ENCODE measurements at regions not wholly inside any gene's neighbourhood (a gene's known extent, or its start where the extent isn't known, plus 50 kb on each side); places are given as distances from the start of the nearest gene placed in this dataset.

DNA sequence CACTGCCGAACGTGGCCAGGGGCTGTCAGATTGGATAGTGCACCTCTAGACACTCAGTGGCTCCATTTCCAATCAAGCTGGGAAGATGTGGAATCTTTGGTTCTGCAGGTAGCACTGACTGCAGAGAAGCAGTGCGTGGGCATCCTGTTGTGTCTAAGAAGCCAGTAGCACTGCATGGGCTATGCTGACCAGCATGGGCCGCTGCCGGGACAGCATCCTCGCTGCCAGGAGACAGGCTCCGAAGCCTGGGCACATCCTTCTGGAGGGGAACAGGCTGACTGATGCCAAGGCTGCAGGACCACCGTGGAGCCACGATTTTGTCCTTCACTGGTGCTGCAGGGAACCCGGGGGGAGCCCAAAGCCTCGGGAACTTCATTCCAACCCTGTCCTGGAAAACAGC is 649.4 kb downstream of the NPHP4 start:
- no peak for DNase-seq (ENCODE audit: low read depth, low spot score)

DNA sequence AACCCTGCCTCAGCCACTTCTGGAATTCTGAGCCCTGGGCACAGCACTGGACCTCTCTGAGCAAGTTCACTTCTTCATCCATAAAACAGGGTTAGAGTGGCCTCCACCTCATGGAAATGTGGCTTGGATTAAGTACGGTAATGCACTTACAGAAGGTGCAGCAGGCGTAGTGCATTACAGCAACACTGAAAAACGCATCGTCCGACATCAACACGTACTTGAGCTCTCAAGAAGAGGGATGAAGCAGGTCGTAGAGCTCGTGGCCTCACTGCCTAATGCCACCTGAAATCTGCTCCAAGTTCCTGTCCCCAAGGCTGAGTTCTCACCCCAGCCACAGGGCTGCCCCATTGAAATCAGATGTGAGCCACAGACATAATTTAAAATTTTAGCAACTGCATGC is 650.1 kb downstream of the NPHP4 start:
- DNase-seq (ENCODE audit: low read depth, low spot score) = no peak

DNA sequence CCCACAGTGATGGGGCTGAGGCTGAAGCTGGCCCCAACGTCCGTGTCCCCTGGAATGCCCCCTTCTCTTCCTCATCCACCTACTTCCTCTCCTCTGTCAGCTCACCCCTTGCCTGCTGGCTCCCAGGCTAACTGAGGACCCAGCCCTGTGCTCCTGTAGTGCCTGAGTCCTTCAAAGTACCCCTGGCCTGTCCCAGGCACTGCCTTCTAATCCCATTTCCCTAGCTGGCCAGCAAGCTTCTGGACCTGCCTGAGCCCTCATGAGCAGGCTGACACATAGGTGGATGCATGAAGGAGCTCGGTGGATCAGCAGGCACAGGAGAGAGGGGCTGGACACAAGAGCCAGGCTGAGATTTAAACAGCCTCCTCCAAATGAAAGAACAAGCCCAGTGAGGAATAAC is 650.8 kb downstream of the NPHP4 start:
- DNase-seq (ENCODE audit: low read depth, low spot score) = no peak

DNA sequence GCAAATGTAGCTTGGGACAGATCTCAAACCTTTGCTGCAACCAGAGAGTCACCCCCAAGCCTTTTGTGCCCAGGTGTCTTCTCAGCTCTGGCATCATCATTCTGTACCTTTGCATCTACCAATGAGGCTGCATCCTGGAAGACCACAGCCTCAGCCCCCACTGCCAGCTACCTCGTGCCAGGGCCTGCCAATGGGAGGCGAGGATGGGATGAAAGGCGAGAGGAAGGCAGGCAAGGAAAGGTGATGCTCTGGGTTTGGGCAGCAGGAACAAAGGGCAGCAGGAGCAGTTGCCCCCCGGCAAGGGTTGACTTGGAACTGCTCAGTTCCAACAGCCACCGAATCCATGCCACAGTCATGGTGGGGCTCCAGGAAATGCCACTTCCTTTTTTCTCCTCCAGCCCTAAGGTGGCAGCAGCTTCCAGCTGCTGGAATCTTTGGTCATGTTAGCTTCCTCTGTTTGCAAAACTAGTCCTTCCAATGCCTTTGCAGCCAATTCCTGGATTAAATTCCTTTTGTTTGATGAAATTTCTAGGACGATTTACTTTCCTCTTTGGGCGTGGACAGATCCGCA is 651.6 kb downstream of the NPHP4 start:
- no peak for DNase-seq (ENCODE audit: low read depth, low spot score)

DNA sequence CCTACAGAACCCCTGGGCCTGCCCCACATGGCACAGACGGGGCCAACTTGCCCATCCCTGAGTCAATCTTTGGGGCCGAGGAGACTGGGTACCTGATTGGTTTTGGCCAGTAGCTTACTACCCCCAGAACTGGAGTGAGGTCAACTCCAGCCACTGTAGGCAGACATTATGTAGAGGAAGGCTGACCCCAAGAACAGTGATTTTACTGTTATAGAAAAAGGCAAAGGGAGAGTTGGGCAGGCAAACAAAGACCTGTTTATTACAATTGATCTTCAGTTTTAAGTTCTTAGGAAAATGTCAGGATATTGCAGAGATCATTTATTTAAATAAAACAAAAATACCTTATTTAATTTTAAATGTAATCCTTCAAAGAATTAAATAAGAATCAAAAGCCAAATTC is 653.8 kb downstream of the NPHP4 start:
- DNase-seq (ENCODE audit: low read depth, low spot score) = no peak

DNA sequence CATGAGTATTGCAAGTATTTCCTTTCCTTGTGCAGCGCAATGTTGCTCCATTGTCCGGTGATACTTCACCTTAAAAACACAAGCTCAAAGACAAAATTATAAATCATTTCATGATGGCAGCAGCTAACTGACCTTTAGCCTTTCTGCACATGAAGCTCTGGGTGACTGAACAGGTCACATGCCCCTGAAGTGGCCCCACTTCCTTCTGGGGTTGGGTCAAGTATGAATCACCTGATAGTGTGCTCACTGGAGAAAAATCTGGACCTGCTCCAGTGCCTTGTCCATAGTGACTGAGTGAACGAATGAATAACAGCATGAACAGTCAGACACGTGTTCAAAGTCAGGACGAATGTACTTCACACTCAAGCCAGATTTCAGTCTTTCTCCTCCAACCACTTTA is 658.9 kb downstream of the NPHP4 start:
- no peak for DNase-seq (ENCODE audit: low read depth, low spot score)

DNA sequence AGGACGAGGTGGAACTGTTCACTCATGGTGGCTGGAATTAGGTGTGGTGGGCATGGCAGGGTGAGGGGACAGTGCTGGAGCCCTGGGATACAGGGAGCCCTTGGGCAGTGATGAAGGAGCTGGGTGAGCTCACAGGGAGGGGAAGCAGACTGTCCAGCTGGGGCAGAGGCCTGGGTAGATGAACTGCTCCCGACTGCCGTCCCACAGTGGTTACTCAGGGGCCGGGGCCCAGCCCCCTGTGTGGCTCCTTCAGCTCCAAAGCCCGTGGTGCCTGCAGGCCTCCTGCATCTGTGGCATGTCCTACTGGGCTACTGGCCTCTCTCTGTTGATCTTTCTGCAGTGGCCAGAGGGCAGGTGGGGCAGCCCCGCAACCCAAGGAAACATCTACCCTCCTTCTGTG is 661.1 kb downstream of the NPHP4 start:
- no peak for DNase-seq (ENCODE audit: low read depth, low spot score)

DNA sequence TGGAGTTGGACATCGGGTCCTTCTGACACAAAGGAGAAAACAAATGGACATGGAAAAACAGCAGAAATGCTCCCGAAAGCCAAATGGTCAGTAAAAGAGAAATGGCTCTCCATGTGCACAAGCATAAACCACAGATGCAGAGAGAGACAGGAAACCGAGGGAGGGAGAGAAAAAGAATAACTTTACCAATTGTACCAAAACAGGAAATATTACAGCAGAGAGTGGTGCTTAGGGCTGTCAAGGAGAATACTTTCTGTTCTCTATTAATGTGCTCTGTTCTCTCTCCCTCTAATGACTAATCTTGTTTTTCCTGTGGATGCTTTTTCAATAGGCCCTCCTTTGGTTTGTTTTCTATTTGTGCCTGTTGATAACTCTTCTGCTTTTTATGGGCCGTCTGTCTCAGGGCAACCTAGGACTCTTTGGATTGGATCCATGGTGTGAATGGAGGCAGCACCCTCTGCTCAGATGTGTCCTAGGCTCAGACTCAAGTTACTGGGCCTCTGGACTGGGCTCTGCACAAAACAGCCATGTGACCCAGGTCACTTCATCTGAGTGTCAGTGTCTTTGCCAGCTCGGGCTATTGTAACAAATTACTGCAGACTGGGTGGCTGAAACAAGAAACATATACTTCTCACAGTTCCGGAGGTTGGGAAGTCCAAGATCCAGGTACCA is 663.0 kb downstream of the NPHP4 start:
- no peak for DNase-seq (ENCODE audit: low read depth, low spot score)

DNA sequence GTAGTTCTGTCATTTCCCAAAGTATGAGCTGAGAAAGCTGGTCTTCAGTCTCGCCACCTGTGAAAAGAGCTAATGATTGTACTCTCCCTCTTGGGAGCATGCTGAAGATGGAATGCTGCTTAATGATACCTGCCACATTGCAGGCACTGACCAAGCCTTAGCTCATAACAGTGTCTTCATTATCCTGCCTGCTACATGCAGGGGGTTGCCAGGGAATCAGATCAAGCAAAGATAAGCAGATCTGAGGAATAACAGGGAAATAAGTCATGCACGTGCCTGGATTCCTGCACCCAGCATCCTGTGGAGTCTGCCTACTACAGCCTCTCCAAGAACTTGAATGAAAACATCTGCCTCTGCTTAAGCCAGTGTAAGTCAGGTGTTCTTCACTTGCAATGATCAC is 667.3 kb downstream of the NPHP4 start:
- no peak for DNase-seq (ENCODE audit: low read depth, low spot score)

DNA sequence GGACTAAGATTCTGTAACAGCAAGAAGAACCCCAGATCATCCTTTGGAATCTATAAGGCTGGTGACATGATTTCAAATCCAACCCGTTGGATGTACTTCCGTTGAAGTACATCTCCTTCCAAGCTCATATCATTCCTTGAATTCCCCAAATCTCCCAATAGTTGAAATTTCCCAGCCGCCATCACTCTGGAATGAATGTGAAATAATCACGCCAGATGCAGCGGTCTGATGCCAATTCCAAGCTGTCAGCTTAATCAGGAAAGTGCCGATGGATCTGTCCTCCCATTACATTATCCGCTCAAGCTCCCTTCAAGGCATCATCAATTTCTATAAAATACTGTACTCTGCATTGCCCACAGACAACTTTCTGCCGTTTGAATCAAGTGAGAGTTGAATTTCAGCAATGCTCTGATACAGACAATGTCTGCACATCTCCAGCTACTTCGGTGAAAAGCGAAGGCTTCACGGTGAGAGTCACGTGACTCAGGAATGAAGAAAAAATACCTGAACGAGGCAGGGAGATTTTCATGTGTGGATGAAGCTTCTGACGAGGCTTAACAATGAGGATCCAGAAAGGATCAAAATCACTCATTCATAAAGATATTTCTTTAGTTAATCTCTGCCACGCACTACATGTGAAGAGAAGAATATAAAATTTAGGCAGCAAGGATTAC is 663.9 kb downstream of the AJAP1 start:
- DNase-seq (ENCODE audit: low read depth, low spot score) = no peak

DNA sequence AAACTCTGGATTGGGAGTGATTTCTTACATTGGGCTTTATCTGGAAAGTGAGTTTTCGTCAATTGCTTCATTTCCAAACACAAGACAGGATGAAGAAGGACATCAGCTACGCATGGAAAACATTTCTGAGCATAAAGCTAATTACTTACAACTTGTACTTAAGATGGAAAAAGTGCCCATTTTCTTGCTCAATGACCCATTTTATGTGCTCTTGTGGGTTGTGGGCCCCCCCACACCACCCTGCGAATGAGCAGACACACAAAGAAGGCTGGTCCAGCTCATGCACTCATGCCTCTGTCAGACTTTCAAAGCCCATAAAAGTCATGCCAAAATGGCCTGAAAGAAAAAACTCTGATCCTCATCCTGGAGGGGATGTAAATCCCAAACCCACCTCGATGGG is 663.0 kb downstream of the AJAP1 start:
- no peak for DNase-seq (ENCODE audit: low read depth, low spot score)

DNA sequence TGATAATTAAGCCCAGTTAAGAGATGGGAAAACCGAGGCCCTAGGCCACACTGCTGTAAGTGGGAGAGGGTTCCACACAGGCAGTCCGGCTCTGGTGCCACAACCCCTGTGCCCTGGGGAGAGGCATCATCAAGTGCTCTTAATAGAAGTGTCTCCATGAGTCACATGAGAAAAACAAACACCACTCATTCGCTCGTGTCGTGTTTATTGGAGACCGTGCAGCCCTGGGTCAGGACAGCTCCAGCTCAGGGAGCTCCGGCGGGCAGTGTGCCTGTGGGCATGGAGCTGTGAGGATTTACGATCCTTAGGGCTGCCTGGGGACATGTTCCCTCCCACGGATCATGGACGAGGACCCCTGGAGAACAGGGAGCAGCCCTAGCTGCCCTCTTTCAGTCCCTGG is 658.5 kb downstream of the AJAP1 start:
- no peak for DNase-seq (ENCODE audit: low read depth, low spot score)

DNA sequence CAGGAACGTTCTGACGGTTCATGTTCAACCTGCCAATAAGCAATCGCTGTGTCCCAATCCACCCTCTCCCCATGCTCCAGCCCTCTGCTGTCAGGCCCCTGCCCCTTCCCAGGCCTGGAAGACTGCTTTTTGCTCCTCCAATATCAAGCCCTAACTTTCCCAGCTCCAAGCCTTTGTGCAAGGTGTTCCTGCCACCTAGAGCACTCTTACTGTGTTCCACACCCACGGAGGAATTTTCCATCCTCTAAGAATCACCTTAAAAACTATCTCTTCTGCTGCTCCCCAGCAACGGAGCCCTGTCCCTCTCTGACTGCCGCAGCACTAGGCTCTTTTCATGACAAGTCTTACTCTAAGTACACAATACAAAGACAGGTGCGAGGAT is 657.9 kb downstream of the AJAP1 start:
- no peak for DNase-seq (ENCODE audit: low read depth, low spot score)

DNA sequence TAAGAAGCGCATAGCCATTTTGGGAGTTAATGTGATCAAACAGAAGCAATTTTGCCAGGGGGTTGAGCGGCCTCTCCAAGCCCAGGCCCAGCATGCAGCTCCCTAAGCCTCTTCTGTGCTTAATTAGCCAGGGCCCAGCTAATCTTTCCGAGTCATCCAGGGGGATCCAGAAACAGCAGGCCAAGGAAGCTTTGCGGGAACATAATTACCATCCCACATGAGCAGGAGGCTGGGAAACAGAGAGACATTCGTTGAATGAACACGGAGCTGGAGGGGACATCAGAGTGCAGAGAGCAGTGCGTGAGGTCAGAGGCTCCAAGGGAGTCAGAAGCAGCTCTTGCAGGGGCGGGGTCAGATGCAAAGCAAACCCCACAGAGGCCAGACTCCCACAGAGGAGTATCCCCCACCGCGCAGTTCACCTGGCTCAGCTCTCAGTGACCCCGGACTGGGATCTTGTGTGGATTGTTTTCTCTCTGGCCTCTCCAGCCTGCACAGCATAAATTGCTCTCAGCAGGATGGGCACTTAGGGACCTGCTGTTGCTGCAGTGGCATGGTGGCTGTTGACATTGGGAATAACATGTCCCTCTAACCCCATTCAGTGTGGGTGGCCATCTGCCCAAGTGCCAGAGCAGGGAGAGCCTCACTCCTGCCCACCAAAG is 657.4 kb downstream of the AJAP1 start:
- no peak for DNase-seq (ENCODE audit: low read depth, low spot score)

DNA sequence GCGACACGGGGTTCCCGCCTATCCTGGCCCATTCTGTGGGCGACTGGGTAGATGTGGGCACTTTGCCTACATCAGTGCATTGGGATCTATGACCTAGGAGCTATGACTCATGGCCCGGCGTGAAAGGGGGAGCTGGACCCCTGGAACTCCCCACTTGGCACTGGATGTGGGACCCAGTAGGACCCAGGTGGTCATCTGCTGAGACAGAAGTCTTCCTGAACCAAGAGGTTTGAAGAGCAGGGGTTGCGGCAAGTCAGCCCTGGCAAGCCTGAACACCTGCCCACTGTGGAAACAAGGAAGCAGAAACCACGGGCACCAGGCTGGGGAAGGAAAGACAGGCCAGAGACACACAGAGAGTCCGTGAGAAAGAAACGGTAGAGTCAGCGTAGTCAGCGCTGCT is 656.7 kb downstream of the AJAP1 start:
- DNase-seq (ENCODE audit: low read depth, low spot score) = no peak

DNA sequence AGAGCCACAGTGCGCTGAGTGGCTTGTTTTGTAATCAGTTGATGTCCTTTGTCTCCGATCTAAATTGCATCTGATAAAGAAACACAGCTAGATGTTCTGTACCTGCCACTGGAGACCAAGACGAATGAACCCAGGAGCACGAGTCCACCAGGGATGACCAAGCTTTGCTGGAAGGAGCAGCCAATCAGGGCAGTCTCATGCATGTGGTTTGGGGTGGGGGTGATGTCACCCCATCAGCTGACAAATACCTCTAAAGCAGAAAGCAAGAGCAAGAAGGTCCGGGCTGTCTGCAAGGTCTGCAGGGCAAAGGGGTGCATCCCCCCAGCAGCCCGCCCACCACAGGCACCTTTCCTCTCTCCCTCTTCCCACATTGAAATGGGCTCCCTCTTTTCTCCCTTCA is 653.8 kb downstream of the AJAP1 start:
- DNase-seq (ENCODE audit: low read depth, low spot score) = no peak

DNA sequence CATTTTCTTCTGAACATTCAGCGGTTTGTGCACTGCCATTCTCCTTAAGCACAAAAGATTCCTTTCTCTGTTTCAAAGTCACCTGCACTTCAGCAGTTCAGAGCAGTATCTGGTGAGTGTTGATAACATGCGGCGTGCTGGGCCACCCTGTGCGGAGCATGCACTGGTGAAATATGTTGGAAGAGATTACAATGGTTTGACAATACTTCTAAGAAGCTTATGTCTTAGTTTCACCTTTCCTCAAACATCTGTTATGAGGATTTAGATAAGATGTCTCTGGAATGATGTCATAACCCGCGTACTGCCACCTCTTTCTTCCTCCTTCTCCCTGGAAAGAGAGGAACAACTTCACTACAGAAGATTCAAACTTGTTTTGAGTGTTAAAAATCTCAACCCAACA is 650.3 kb downstream of the AJAP1 start:
- no peak for DNase-seq (ENCODE audit: low read depth, low spot score)

DNA sequence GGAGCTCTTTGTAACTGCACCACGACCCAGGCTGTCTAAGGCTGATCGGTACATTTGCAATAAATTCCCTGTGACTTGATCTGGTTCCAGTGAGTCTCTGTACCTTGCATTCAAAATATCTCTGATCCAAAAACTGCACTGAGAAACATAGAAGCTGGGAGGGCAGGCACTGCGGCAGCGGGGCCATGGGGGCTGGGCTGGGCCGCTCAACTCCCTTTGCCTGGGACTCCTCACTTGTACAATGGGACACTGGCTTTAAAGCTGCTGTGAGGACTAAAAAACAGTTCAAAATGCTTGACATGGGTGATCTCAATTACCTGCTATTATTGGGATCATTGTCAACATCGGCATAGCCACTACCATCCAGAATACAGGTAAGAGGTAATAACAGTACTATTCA is 644.0 kb downstream of the AJAP1 start:
- no peak for DNase-seq (ENCODE audit: low read depth, low spot score)

DNA sequence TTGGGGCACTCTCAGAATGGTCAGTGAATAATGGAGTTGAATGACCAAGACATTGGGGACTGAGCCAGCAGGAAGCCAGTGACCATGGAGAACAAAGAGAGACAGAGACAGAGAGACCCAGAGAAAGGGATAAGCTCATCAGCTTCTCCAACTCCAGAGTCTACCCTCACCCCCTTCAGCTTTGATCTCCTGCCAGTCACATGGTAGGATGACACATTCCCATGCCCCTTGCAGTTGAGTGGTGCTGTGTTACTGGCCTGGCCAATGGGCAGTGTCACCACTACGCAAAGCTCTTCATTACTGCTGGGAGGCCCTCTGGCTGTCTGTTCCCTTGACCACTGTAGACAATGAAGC is 643.5 kb downstream of the AJAP1 start:
- DNase-seq (ENCODE audit: low read depth, low spot score) = no peak

DNA sequence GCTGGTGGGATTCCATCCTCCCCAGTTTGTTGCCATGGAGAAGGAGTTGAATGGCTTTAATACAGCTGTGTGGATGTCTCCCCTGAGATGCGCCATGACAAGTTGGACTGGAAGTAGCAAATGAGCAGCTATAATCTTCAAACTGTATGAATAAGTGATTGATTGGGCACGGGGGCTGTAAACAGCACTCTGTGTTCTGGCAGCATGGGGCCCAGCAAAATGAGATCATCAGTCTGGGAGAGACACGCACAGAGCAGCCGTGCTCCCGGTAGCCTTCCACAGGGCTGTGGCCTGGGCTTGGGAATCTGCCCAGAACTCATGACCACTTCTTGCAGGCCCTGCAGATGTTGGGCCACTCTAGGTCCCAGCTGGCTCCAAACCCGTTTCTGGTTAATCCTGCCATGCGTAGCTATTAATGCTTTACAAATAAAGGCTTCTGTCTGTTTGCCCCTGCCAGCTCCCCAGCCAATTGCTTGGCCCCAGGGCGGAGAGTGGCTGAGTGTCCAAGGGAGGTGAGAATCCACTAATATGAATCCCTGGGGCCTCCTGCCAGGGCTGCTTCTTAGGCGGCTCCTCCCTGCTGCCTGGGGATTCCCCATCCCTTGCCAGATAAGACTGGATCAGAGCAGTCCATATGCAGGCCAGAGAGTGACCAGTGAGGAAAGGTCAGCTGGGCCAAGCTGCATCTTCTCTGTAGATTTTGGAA is 642.9 kb downstream of the AJAP1 start:
- DNase-seq (ENCODE audit: low read depth, low spot score) = peak; percentile 3

DNA sequence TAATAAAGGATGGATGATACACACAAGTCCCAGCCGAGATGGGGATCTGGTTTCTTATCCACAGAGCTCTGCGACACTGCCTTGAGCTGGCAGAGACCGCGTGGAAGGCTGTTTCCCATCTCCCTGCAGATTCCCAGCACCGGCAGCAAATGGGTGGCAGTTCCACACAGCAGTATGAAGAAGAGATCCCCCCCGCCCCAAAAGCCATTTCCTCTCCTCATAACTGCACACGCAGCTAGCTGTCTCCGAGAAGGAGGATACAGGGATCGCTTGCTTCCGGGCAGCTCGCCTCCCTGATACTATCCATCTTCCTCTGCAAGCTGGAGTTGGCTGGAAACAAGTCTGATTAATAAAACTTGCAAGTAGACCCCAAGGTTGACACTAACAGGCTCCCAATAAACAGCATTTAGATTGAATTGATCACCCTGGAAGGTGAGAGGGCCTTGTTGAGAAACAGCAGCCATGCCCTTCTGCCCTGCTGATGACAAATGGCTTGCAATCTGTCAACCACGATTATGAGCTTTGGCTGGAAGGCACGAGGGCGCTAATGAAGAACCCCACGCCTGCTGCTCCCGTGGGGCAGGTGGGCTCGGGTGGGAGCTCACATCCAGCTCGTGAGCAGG is 642.3 kb downstream of the AJAP1 start:
- no peak for DNase-seq (ENCODE audit: low read depth, low spot score)

DNA sequence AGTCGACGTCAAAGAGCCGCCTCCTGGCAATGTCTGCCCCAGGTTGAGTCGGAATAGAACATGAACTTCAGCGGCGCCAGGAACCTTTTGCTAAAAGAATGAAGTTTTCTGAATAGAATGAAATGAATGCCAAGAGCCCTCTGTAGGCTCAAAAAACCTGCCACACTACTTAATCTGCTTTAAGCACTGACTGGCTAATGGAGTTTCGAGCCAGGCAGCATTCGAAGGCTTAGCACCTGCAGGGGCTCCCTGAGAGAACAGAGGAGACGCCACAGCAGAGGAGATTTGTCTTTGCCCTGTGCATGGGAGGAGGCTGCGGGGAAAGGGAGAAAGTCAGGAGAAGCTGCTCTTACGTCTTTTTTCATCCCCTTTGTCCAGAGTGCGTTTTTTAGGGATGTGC is 641.7 kb downstream of the AJAP1 start:
- no peak for DNase-seq (ENCODE audit: low read depth, low spot score)
